Mesothelial cell of epicardium (in vitro differentiated cells): ENCODE measurements at regions not wholly inside any gene's neighbourhood (a gene's known extent, or its start where the extent isn't known, plus 50 kb on each side); places are given as distances from the start of the nearest gene placed in this dataset.
"Not testable (repeated sequence)": the region's sequence is repeated elsewhere in the genome, so short reads cannot be mapped to it uniquely, and the experiment has no call there.

Source experiments
- DNase-seq, 2 experiments: peaks; one replicate each; pipeline ENCODE4 v3.0.0; 2021; ENCODE audit warnings: low spot score in 2 of 2; ENCODE audit not compliant: unreplicated experiment in 2 of 2
- H3K27ac Mint-ChIP-seq: 2 replicates; pipeline ENCODE4 v1.8.0; 2021; ENCODE audit warnings: mixed read lengths
- H3K27me3 Mint-ChIP-seq: 2 replicates; pipeline ENCODE4 v1.8.0; 2021; ENCODE audit warnings: low read depth, mixed read lengths
- H3K36me3 Mint-ChIP-seq: 2 replicates; pipeline ENCODE4 v1.8.0; 2021; ENCODE audit warnings: mixed read lengths
- H3K4me1 Mint-ChIP-seq: 2 replicates; pipeline ENCODE4 v1.8.0; 2021; ENCODE audit warnings: mixed read lengths
- H3K4me3 Mint-ChIP-seq: 2 replicates; pipeline ENCODE4 v1.8.0; 2021; ENCODE audit warnings: mild to moderate bottlenecking, moderate library complexity, mixed read lengths
- H3K9me3 Mint-ChIP-seq: 2 replicates; pipeline ENCODE4 v1.8.0; 2021; ENCODE audit warnings: mixed read lengths
- CTCF ChIP-seq: fragments of 200-600 bp; sonication (generic); IDR thresholded peaks from one replicate; pipeline ENCODE4 v1.5.0; 2021; ENCODE audit warnings: antibody characterized with exemption; ENCODE audit not compliant: unreplicated experiment

- H3K9me3 Mint-ChIP-seq: peaks cover 7% of the 10 kb centered on the region
- no peak overlapping the region for H3K27ac Mint-ChIP-seq
These were observed 460.4 kb upstream of the ZNF804A start for GRCh38 chr2:184137955-184138354.

GRCh38 chr2:184141866-184142265, 456.5 kb upstream of the ZNF804A start:
- no peak for TF ChIP-seq CTCF
- no peaks in the 10 kb centered on the region for H3K4me1 Mint-ChIP-seq
- peaks cover 5% of the 10 kb centered on the region for H3K9me3 Mint-ChIP-seq
- H3K27me3 Mint-ChIP-seq: no peaks in the 10 kb centered on the region
- H3K27ac Mint-ChIP-seq: no peak overlapping the region
- no peak overlapping the region for H3K4me3 Mint-ChIP-seq
- DNase-seq: no peak
- H3K36me3 Mint-ChIP-seq: no peaks in the 10 kb centered on the region

More at GRCh38 chr2:184137955-184138354, 460.4 kb upstream of the ZNF804A start:
- no peak for TF ChIP-seq CTCF
- H3K4me3 Mint-ChIP-seq: no peak overlapping the region
- H3K27me3 Mint-ChIP-seq: no peaks in the 10 kb centered on the region
- H3K4me1 Mint-ChIP-seq: no peaks in the 10 kb centered on the region
- no peak for DNase-seq
- no peaks in the 10 kb centered on the region for H3K36me3 Mint-ChIP-seq

- no peak for DNase-seq
- Mint-ChIP-seq H3K36me3 (no peaks in the 10 kb centered on the region), H3K27ac (no peak overlapping the region), H3K27me3 (no peaks in the 10 kb centered on the region), H3K4me3 (no peak overlapping the region), H3K9me3 (peaks cover 33% of the 10 kb centered on the region), H3K4me1 (peaks cover 2% of the 10 kb centered on the region)
- no peak for TF ChIP-seq CTCF
These were observed 443.9 kb upstream of the ZNF804A start for GRCh38 chr2:184154438-184154837.

GRCh38 chr2:184155791-184156190, 442.5 kb upstream of the ZNF804A start:
- Mint-ChIP-seq H3K27me3 (no peaks in the 10 kb centered on the region), H3K4me3 (no peak overlapping the region), H3K27ac (no peak overlapping the region), H3K4me1 (peaks cover 2% of the 10 kb centered on the region), H3K36me3 (no peaks in the 10 kb centered on the region), H3K9me3 (peaks cover 25% of the 10 kb centered on the region)
- TF ChIP-seq CTCF: no peak
- DNase-seq: no peak

GRCh38 chr2:184157141-184157540, 441.2 kb upstream of the ZNF804A start:
- H3K27ac Mint-ChIP-seq: no peak overlapping the region
- peaks cover 17% of the 10 kb centered on the region for H3K9me3 Mint-ChIP-seq
- DNase-seq: no peak
- H3K4me1 Mint-ChIP-seq: peaks cover 2% of the 10 kb centered on the region
- H3K27me3 Mint-ChIP-seq: no peaks in the 10 kb centered on the region
- H3K4me3 Mint-ChIP-seq: no peak overlapping the region
- H3K36me3 Mint-ChIP-seq: no peaks in the 10 kb centered on the region
- no peak for TF ChIP-seq CTCF

- peak; percentile 67 for TF ChIP-seq CTCF
- Mint-ChIP-seq H3K27ac (no peak overlapping the region), H3K27me3 (no peaks in the 10 kb centered on the region), H3K4me1 (no peaks in the 10 kb centered on the region), H3K36me3 (no peaks in the 10 kb centered on the region), H3K4me3 (no peak overlapping the region), H3K9me3 (peaks cover 16% of the 10 kb centered on the region)
- no peak for DNase-seq
These were observed 435.9 kb upstream of the ZNF804A start for GRCh38 chr2:184162426-184162825.

- not testable (repeated sequence) for H3K4me3 Mint-ChIP-seq, H3K9me3 Mint-ChIP-seq, DNase-seq, H3K27me3 Mint-ChIP-seq, H3K4me1 Mint-ChIP-seq, H3K36me3 Mint-ChIP-seq, H3K27ac Mint-ChIP-seq
These were observed 429.5 kb upstream of the ZNF804A start for GRCh38 chr2:184168823-184169222.
